GM23338 (cell line): ENCODE measurements at regions not wholly inside any gene's neighbourhood (a gene's known extent, or its start where the extent isn't known, plus 50 kb on each side); places are given as distances from the start of the nearest gene placed in this dataset.

Source experiments
- ATAC-seq: fragments of 200-7000 bp; cut with Tn5 transposase; 3 replicates; pipeline ENCODE4 v1.9.1; 2020
- DNase-seq: peaks from one replicate; pipeline ENCODE4 v3.0.0-alpha.2; 2015; ENCODE audit warnings: low spot score
- H2AFZ ChIP-seq: fragments of 200-600 bp; sonication (generic); 2 replicates; pipeline ENCODE4 v1.8.0; 2016; ENCODE audit warnings: antibody characterized with exemption, mild to moderate bottlenecking, moderate library complexity
- H3F3A ChIP-seq: fragments of 200-600 bp; sonication (generic); replicated peaks from 2 replicates; pipeline ENCODE4 v1.8.0; 2017; ENCODE audit warnings: antibody characterized with exemption, mixed run types, low read depth
- H3K27ac ChIP-seq: fragments of 200-600 bp; sonication (generic); 2 replicates; pipeline ENCODE4 v1.6.1; 2016; ENCODE audit warnings: low read depth
- H3K27me3 ChIP-seq: fragments of 200-600 bp; sonication (generic); 2 replicates; pipeline ENCODE4 v1.8.0; 2016; ENCODE audit warnings: mild to moderate bottlenecking, mixed run types, moderate library complexity; ENCODE audit not compliant: insufficient read depth
- H3K36me3 ChIP-seq: fragments of 200-600 bp; sonication (generic); 2 replicates; pipeline ENCODE4 v1.8.0; 2016; ENCODE audit warnings: mild to moderate bottlenecking; ENCODE audit not compliant: insufficient read depth
- H3K4me1 ChIP-seq: fragments of 200-600 bp; sonication (generic); 2 replicates; pipeline ENCODE4 v1.8.0; 2016; ENCODE audit warnings: mild to moderate bottlenecking, moderate library complexity; ENCODE audit not compliant: insufficient read depth
- H3K4me2 ChIP-seq: fragments of 200-600 bp; sonication (generic); 2 replicates; pipeline ENCODE4 v1.7.1; 2017; ENCODE audit warnings: mixed run types
- H3K4me3 ChIP-seq: fragments of 200-600 bp; sonication (generic); 2 replicates; pipeline ENCODE4 v1.6.1; 2016; ENCODE audit warnings: mixed run types
- H3K79me2 ChIP-seq: fragments of 200-600 bp; sonication (generic); replicated peaks from 2 replicates; pipeline ENCODE4 v1.8.0; 2017; ENCODE audit warnings: mild to moderate bottlenecking; ENCODE audit not compliant: insufficient read depth
- H3K9me2 ChIP-seq: fragments of 200-600 bp; sonication (generic); 2 replicates; pipeline ENCODE4 v1.8.0; 2017; ENCODE audit not compliant: insufficient read depth
- H4K20me1 ChIP-seq: fragments of 200-600 bp; sonication (generic); replicated peaks from 2 replicates; pipeline ENCODE4 v1.8.0; 2017; ENCODE audit warnings: mild to moderate bottlenecking; ENCODE audit not compliant: insufficient read depth
- H3K27ac Mint-ChIP-seq: 2 replicates; pipeline ENCODE4 v1.8.0; 2020; ENCODE audit warnings: inconsistent platforms, mild to moderate bottlenecking, moderate library complexity, mixed read lengths
- H3K27me3 Mint-ChIP-seq: 3 replicates; pipeline ENCODE4 v1.8.0; 2022; ENCODE audit warnings: low read depth, mild to moderate bottlenecking, moderate library complexity, mixed read lengths, inconsistent platforms; ENCODE audit not compliant: insufficient read depth, poor library complexity
- H3K36me3 Mint-ChIP-seq: 3 replicates; pipeline ENCODE4 v1.8.0; 2021; ENCODE audit warnings: low read depth, mild to moderate bottlenecking, inconsistent platforms, moderate library complexity, mixed read lengths
- H3K4me1 Mint-ChIP-seq: 3 replicates; pipeline ENCODE4 v1.8.0; 2020; ENCODE audit warnings: mild to moderate bottlenecking, inconsistent platforms, mixed read lengths
- H3K4me3 Mint-ChIP-seq: 3 replicates; pipeline ENCODE4 v1.8.0; 2021; ENCODE audit warnings: moderate library complexity, mild to moderate bottlenecking, inconsistent platforms, mixed read lengths
- H3K9me3 Mint-ChIP-seq: 3 replicates; pipeline ENCODE4 v1.8.0; 2020; ENCODE audit warnings: moderate library complexity, mild to moderate bottlenecking, inconsistent platforms, mixed read lengths
- CREB1 ChIP-seq: fragments of 250-450 bp; sonication (Bioruptor Pico); IDR thresholded peaks from 2 replicates; pipeline ENCODE4 v1.5.0; 2020; ENCODE audit warnings: low read depth, mild to moderate bottlenecking, moderate library complexity
- EZH2 ChIP-seq: fragments of 200-600 bp; sonication (generic); IDR thresholded peaks from one replicate; pipeline ENCODE4 v1.8.0; 2017; ENCODE audit warnings: antibody characterized with exemption, mild to moderate bottlenecking, low read depth; ENCODE audit not compliant: unreplicated experiment
- EZH2phosphoT487 ChIP-seq: fragments of 200-600 bp; sonication (generic); IDR thresholded peaks from one replicate; pipeline ENCODE4 v1.8.1; 2018; ENCODE audit warnings: antibody characterized with exemption; ENCODE audit not compliant: unreplicated experiment
- NANOG ChIP-seq: IDR thresholded peaks from 2 replicates; pipeline ENCODE4 v1.6.1; 2016; ENCODE audit warnings: antibody characterized with exemption, borderline replicate concordance
- POLR2AphosphoS5 ChIP-seq: IDR thresholded peaks from 2 replicates; pipeline ENCODE4 v1.6.1; 2016; ENCODE audit warnings: antibody characterized with exemption, low read depth
- REST ChIP-seq: IDR thresholded peaks from one replicate; pipeline ENCODE4 v1.6.1; 2018; ENCODE audit warnings: antibody characterized with exemption; ENCODE audit not compliant: unreplicated experiment
- STAT1 ChIP-seq: IDR thresholded peaks from one replicate; pipeline ENCODE4 v1.6.1; 2016; ENCODE audit warnings: antibody characterized with exemption; ENCODE audit not compliant: unreplicated experiment
- ZNF331 ChIP-seq: fragments of 250-450 bp; sonication (Bioruptor Pico); IDR thresholded peaks from 2 replicates; pipeline ENCODE4 v1.5.0; 2020; ENCODE audit warnings: low read depth, mild to moderate bottlenecking, moderate library complexity
- TF ChIP-seq, protein P1 (sequence below), 2 experiments: fragments of 200-600 bp in 1 of 2; sonication (generic) in 1 of 2; conservative IDR thresholded peaks; 2 replicates each; pipeline versions ENCODE4 v1.5.1 to v1.6.1; 2016 to 2017; ENCODE audit warnings: antibody characterized with exemption in 2 of 2, low read depth in 2 of 2, mild to moderate bottlenecking in 2 of 2, moderate library complexity in 1 of 2

DNA sequence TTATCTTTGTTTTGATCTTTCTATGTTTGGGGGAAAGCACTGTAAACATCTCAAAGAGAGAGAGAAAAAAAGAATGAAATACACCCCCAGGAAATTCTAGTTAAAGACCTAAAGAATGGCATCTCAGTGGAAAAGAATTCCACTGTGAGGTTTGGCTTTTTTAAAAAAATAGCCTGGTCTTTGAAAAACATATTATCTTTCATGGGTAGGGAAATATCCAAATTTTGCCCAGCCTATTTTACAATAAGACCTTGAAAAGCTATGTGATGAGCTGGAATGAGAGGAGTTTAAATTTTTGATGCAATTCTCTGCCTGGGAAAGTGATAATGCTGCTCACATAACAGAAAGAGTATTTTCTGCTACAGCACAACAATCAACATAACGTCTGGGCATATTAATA, 348.1 kb upstream of the WWC1 start (continued):
- TF ChIP-seq, protein P1, sequence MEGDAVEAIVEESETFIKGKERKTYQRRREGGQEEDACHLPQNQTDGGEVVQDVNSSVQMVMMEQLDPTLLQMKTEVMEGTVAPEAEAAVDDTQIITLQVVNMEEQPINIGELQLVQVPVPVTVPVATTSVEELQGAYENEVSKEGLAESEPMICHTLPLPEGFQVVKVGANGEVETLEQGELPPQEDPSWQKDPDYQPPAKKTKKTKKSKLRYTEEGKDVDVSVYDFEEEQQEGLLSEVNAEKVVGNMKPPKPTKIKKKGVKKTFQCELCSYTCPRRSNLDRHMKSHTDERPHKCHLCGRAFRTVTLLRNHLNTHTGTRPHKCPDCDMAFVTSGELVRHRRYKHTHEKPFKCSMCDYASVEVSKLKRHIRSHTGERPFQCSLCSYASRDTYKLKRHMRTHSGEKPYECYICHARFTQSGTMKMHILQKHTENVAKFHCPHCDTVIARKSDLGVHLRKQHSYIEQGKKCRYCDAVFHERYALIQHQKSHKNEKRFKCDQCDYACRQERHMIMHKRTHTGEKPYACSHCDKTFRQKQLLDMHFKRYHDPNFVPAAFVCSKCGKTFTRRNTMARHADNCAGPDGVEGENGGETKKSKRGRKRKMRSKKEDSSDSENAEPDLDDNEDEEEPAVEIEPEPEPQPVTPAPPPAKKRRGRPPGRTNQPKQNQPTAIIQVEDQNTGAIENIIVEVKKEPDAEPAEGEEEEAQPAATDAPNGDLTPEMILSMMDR (conservative IDR thresholded peaks at IDR 0.05; ENCODE audit: low read depth in 2 of 2), result no peak

- DNase-seq, result no peak
- no peak overlapping the region for H2AFZ ChIP-seq
- H3F3A ChIP-seq, result no peaks in the 10 kb centered on the region
- no peak overlapping the region for H3K27ac ChIP-seq
- no peaks in the 10 kb centered on the region for H3K36me3 Mint-ChIP-seq
- peaks cover 5% of the 10 kb centered on the region; the same call in 2 of the 3 replicates for H3K4me1 Mint-ChIP-seq
- H3K4me2 ChIP-seq, result no peak overlapping the region
- TF ChIP-seq REST, result no peak
- no peaks in the 10 kb centered on the region for H3K9me3 Mint-ChIP-seq
- H3K79me2 ChIP-seq, result no peaks in the 10 kb centered on the region
- no peaks in the 10 kb centered on the region for H3K4me1 ChIP-seq
- no peak for ATAC-seq
- H3K27me3 ChIP-seq, result no peaks in the 10 kb centered on the region
- H3K9me2 ChIP-seq, result no peaks in the 10 kb centered on the region
- no peaks in the 10 kb centered on the region for H4K20me1 ChIP-seq
- H3K27ac Mint-ChIP-seq, result no peak overlapping the region
- no peak overlapping the region for H3K4me3 ChIP-seq
- peaks cover 1% of the 10 kb centered on the region for H3K27me3 Mint-ChIP-seq
- no peak overlapping the region for H3K4me3 Mint-ChIP-seq
- H3K36me3 ChIP-seq, result no peaks in the 10 kb centered on the region
Observed at GRCh38 chr5:167944121-167944852, 347.2 kb upstream of the WWC1 start.

GRCh38 chr5:167945542-167946384, 345.7 kb upstream of the WWC1 start:
- no peaks in the 10 kb centered on the region for H3K36me3 Mint-ChIP-seq
- Histone ChIP-seq H3K27me3 (no peaks in the 10 kb centered on the region), H3K36me3 (no peaks in the 10 kb centered on the region), H3K9me2 (no peaks in the 10 kb centered on the region), H3K4me1 (peaks cover 3% of the 10 kb centered on the region; the same call in 1 of the 2 replicates), H3K79me2 (no peaks in the 10 kb centered on the region), H2AFZ (no peak overlapping the region), H3F3A (no peaks in the 10 kb centered on the region), H4K20me1 (no peaks in the 10 kb centered on the region), H3K27ac (no peak overlapping the region), H3K4me3 (no peak overlapping the region), H3K4me2 (no peak overlapping the region)
- ATAC-seq, result peak; percentile 57
- peaks cover 1% of the 10 kb centered on the region for H3K27me3 Mint-ChIP-seq
- H3K4me3 Mint-ChIP-seq, result no peak overlapping the region
- no peak overlapping the region for H3K27ac Mint-ChIP-seq
- no peak for DNase-seq
- no peaks in the 10 kb centered on the region for H3K9me3 Mint-ChIP-seq
- peaks cover 16% of the 10 kb centered on the region for H3K4me1 Mint-ChIP-seq
- TF ChIP-seq NANOG (no peak), STAT1 (no peak), POLR2AphosphoS5 (no peak), ZNF331 (CRISPR knock-in tag) (no peak), EZH2 (no peak), CREB1 (CRISPR knock-in tag) (no peak), EZH2phosphoT487 (no peak)
- TF ChIP-seq, protein P1 (conservative IDR thresholded peaks at IDR 0.05; ENCODE audit: low read depth in 2 of 2), result no peak
